ENCODE measurements at regions not wholly inside any gene's neighbourhood (a gene's known extent, or its start where the extent isn't known, plus 50 kb on each side); places are given as distances from the start of the nearest gene placed in this dataset.
"Not testable (repeated sequence)": the region's sequence is repeated elsewhere in the genome, so short reads cannot be mapped to it uniquely, and the experiment has no call there.

- DNase-seq (ENCODE audit: extremely low read depth in 1 of 2, low read depth in 1 of 2) = no peak
Measured at GRCh38 chr7:9671979-9672917, 1238.8 kb downstream of the NXPH1 start.

GRCh38 chr7:9680713-9681112 lies 1247.3 kb downstream of the NXPH1 start:
- DNase-seq (ENCODE audit: extremely low read depth in 1 of 2, low read depth in 1 of 2) = no peak

GRCh38 chr7:9681284-9681683 lies 1247.9 kb downstream of the NXPH1 start:
- no peak for DNase-seq (ENCODE audit: extremely low read depth in 1 of 2, low read depth in 1 of 2)

- no peak for DNase-seq (ENCODE audit: extremely low read depth in 1 of 2, low read depth in 1 of 2)
Measured at GRCh38 chr7:9691286-9691685, 1257.9 kb downstream of the NXPH1 start.

GRCh38 chr7:9698375-9698774 lies 1265.0 kb downstream of the NXPH1 start:
- no peak for DNase-seq (ENCODE audit: extremely low read depth in 1 of 2, low read depth in 1 of 2)

GRCh38 chr7:9709216-9709615 lies 1264.5 kb upstream of the PHF14 start:
- no peak for DNase-seq (ENCODE audit: extremely low read depth in 1 of 2, low read depth in 1 of 2)

GRCh38 chr7:9711259-9711918 lies 1262.3 kb upstream of the PHF14 start:
- DNase-seq (ENCODE audit: extremely low read depth in 1 of 2, low read depth in 1 of 2) = no peak

- DNase-seq (ENCODE audit: extremely low read depth in 1 of 2, low read depth in 1 of 2) = no peak
Measured at GRCh38 chr7:9718071-9718661, 1255.5 kb upstream of the PHF14 start.

- no peak for DNase-seq (ENCODE audit: extremely low read depth in 1 of 2, low read depth in 1 of 2)
Measured at GRCh38 chr7:9719303-9719702, 1254.4 kb upstream of the PHF14 start.

GRCh38 chr7:9719721-9720120 lies 1254.0 kb upstream of the PHF14 start:
- DNase-seq (ENCODE audit: extremely low read depth in 1 of 2, low read depth in 1 of 2) = no peak

- not testable (repeated sequence) for DNase-seq (ENCODE audit: extremely low read depth in 1 of 2, low read depth in 1 of 2)
Measured at GRCh38 chr7:9725940-9726663, 1247.6 kb upstream of the PHF14 start.

GRCh38 chr7:9726811-9727210 lies 1246.9 kb upstream of the PHF14 start:
- DNase-seq (ENCODE audit: extremely low read depth in 1 of 2, low read depth in 1 of 2) = not testable (repeated sequence)

GRCh38 chr7:9727467-9727869 lies 1246.2 kb upstream of the PHF14 start:
- DNase-seq (ENCODE audit: extremely low read depth in 1 of 2, low read depth in 1 of 2) = not testable (repeated sequence)

- DNase-seq (ENCODE audit: extremely low read depth in 1 of 2, low read depth in 1 of 2) = not testable (repeated sequence)
Measured at GRCh38 chr7:9728014-9728657, 1245.5 kb upstream of the PHF14 start.

- DNase-seq (ENCODE audit: extremely low read depth in 1 of 2, low read depth in 1 of 2) = no peak
Measured at GRCh38 chr7:9752033-9752432, 1221.6 kb upstream of the PHF14 start.

GRCh38 chr7:9761224-9761623 lies 1212.4 kb upstream of the PHF14 start:
- DNase-seq (ENCODE audit: extremely low read depth in 1 of 2, low read depth in 1 of 2) = no peak

GRCh38 chr7:9776900-9777299 lies 1196.8 kb upstream of the PHF14 start:
- no peak for DNase-seq (ENCODE audit: extremely low read depth in 1 of 2, low read depth in 1 of 2)

- no peak for DNase-seq (ENCODE audit: extremely low read depth in 1 of 2, low read depth in 1 of 2)
Measured at GRCh38 chr7:9778367-9778766, 1195.3 kb upstream of the PHF14 start.

- DNase-seq (ENCODE audit: extremely low read depth in 1 of 2, low read depth in 1 of 2) = no peak
Measured at GRCh38 chr7:9781710-9782109, 1192.0 kb upstream of the PHF14 start.

- DNase-seq (ENCODE audit: extremely low read depth in 1 of 2, low read depth in 1 of 2) = no peak
Measured at GRCh38 chr7:9782275-9782674, 1191.4 kb upstream of the PHF14 start.

- DNase-seq (ENCODE audit: extremely low read depth in 1 of 2, low read depth in 1 of 2) = no peak
Measured at GRCh38 chr7:9785211-9785610, 1188.5 kb upstream of the PHF14 start.
